GM19240 (cell line): ENCODE measurements at regions not wholly inside any gene's neighbourhood (a gene's known extent, or its start where the extent isn't known, plus 50 kb on each side); places are given as distances from the start of the nearest gene placed in this dataset.

Experiments
- DNase-seq: peaks from one replicate; pipeline ENCODE4 v3.0.0; 2011; ENCODE audit warnings: low spot score; ENCODE audit not compliant: insufficient read length

DNA sequence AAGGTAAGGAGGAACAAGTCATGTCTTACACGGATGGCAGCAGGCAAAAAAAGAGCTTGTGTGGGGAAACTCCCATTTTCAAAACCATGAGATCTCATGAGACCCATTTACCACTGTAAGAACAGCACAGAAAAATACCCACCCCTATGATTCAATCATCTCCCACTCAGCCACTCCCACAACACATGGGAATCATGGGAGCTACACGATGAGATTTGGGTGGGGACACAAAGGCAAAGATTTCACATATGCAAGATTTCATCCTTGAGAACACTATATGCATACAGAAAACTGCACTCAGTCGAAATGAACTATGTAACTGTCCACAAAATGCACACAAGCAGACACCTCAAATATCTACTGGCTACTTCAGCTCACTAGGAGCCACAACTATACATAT lies 480.6 kb upstream of the BTBD3 start:
- DNase-seq, result no peak

DNA sequence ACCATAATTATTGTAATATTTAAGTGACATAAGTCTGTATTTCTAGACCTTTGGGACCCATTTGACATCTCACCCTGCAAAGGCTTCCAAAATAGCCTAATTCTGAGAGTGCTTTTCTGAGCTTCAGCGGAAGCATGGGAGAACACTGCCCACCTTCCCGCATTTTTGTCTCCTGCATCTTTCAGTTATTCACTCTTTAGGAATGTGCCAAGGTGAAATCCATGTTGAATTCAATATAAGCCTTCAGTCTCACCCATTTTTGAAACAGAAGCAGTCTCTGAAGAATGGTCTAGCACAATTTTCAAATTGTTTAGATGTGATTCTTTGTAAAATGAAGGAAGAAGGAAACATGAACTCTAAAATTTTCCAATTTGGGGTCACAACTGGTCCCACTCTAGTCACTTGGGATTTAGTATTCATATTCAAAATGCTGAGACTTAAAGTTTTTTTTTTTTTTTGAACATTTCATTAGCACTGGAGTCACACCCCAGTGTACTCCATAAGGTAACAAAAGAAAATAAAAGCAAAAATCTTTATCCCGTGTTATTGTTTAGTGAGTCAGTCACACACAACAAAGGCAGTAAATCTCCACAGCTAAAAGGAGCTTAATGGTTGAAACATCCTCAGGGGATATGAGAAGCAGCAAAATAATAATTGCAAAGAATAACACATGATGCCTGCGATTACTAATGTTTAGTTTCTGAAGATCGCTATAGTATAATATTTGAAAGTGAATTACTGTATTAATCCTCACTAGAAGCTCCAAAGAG lies 479.9 kb upstream of the BTBD3 start:
- DNase-seq, result no peak

DNA sequence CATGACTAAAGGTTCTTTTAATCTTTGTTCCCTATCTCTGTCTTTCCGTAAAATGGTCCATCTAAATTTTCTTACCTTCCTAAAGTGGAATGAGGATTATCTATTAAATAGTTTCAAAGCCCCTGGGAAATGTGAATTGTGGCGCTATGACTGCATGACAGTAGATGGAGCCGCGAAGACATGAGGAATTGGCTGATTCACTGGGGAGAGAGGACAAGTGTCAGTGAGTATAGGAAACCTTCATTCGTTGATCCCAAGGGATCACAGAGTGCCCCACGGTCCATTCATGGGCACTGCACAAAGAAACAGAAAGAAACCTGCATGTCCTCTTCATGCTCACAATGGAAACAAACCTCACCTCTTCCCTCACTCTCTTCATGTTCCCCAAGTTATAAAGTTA lies 479.3 kb upstream of the BTBD3 start:
- DNase-seq, result no peak

DNA sequence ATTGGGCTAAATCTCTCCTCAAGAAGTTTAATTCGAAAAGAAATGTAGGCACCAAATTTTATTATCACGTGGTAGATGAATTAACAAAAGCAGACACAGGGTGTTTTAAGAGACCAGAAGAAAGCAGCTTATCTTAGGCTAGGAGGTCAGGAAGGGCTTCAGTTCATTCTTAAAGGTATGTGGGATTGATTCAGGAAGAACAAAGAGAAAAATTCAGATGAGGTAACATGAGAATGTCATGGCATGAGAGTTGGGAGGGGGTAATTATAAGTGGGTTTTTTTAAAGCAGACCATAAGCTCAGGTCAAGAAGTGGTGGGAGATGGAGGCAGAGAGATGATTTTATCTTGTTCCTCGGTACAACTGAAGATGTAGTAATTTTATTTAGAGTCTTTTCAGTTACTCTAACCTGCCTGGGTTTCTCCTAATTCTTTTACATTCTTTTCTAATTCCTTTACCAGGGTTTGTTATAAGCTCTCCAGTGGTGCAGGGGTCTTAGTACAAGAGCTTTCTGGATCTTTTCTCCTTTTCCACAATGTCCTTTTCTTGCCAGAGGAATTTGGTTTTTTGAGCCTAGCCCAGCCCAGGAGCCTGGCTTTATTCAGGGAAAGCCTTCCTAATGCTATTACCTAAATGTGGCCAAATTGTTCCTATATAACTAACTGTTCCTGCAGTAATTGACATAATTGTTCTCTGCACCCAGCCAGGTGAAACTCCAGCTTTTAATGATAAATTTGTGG lies 474.1 kb upstream of the BTBD3 start:
- no peak for DNase-seq

DNA sequence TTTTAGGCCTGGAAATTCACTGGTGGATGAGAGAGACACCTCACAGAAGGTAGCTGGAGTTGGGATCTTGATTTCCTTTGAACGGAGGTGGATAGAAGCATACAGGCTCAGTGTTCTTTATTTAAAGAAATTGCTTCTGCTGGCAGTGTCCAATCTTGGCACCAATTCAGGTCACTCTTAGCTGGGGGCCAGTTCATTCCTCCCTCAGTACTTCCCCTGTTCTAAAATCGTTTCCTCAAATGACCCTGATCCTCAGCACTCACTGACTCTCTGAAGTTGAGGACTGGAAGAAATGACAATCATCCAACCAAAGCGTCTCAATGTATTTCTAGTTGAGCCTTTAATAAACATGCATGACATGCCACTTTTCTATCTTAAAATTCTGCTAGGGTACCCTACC lies 472.5 kb upstream of the BTBD3 start:
- no peak for DNase-seq

DNA sequence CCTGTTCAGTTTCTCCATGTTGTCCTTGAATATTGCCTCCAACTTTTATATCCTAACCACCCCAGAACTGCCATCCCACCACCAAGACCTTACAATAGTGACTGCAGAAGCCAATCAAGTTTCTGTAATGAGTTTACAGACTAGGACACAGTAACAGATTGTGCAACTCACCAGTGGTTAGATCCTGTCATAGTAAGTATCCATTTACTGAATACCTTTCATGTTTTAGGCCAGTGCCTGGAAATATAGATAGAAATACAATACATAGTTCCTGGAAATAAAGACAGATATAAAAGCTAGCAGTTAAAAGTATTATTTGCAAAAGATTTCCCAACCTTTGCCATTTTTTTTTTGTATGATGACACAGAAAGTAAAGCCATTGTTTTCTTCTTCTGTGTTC lies 471.8 kb upstream of the BTBD3 start:
- no peak for DNase-seq

DNA sequence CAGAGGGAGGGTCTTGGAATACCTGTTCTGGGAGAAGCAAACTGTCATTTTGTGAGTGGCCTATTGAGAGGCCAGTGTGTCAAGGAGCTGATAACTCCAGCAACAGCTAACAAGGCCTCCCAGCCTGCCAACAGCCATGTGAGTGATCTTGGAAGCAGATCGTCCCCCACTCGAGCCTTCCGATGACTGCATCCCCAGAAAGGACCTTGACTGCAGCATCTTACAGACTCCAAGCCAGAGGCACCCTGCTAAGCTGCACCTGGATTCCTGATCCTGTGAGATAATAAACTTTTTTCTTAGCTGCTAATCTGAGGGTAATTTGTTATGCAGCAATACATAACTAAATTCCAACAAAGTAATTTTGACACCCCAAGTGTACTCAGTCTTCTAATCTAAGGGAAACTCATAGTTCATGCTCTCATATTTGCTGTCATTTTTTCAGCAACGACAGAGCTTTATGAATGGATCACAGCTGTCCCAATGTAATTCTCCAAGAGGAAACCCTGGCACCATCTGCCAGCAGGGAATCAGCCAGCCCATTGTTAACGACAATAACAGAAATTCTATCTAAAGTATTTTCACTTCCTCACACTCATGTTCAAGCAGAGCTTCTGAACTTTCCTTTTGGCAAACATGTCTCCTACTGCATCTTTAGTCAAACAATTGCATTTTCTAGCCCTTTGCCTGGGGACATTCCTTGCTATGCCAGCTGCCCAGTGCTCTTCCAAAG lies 470.2 kb upstream of the BTBD3 start:
- DNase-seq, result no peak

DNA sequence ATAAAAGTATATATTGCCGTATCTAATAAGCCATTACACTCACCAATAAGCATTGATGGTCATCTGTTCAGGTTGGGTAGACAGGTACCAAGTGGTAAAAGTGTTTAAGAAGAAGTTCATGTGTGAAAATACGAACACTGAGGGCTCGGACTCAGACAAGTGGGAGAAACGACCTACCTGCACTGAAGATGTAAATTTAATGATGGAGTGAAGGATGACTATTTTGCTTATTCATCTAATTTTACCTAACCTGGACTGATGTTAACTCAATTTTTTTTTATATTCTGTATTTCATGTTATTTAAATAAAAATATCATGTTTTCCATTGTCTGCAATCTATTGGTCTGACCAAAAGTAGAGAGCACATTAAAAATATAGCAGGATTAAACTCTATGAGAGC lies 469.1 kb upstream of the BTBD3 start:
- no peak for DNase-seq

DNA sequence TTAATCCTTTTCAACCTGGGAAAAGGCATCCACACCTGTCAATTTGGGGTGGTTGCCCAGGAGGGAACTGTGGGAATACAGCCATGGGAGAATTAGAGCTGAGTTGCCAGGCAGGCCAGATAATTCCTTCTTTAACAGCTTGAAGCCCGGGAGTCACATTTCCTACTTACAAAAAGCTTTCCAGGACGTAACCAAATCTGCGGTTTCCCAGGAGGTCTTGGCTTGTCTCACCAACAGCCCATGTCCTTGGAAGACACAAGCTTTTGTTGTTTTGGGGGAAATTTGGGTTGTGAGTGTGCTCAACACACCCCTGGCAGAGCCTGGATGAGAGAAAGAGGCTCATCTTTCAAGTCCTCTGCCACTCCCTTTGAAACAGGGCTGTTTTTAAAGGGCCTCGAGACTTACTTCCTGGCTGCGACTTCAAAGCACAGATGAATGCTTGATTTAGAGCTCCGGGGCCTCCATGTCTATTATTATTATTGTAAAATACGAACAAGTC lies 465.9 kb upstream of the BTBD3 start:
- DNase-seq, result no peak

DNA sequence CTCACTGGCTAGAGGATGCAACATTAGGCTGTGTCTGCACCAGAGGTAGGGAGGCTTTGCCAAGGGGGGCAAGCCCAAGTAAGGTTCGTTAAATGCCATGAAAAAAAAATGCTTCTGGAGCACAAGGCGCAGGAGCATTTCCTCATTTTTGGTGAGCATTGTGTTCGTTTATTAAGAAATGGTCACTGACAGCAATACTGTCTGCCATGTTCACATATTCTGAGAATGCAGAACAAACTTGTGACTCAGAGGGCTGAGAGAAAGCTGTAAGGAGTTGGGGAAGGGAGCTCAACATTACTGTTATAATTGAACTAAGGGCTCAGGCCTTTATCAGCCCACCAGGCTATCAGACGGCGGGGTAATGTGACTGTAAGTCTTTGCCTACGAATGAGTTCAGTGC lies 465.4 kb upstream of the BTBD3 start:
- no peak for DNase-seq

DNA sequence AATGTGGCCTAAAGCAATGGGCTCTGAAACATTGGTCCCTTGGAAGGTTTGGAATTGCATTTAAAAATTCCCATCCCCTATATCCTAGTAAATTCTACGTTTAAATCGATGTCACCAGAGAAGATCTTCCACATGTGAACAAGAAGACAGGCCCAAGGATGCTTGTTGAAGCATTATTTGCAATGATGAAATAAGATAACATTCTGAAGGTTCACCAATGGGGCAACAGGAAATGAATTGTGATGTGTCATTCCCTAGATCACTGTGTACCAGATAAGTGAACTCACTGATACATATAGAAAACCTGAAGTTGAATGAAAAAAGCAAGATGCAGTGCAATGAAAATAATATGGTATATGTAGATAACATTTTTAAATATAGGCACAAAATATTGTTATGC lies 464.3 kb upstream of the BTBD3 start:
- no peak for DNase-seq

DNA sequence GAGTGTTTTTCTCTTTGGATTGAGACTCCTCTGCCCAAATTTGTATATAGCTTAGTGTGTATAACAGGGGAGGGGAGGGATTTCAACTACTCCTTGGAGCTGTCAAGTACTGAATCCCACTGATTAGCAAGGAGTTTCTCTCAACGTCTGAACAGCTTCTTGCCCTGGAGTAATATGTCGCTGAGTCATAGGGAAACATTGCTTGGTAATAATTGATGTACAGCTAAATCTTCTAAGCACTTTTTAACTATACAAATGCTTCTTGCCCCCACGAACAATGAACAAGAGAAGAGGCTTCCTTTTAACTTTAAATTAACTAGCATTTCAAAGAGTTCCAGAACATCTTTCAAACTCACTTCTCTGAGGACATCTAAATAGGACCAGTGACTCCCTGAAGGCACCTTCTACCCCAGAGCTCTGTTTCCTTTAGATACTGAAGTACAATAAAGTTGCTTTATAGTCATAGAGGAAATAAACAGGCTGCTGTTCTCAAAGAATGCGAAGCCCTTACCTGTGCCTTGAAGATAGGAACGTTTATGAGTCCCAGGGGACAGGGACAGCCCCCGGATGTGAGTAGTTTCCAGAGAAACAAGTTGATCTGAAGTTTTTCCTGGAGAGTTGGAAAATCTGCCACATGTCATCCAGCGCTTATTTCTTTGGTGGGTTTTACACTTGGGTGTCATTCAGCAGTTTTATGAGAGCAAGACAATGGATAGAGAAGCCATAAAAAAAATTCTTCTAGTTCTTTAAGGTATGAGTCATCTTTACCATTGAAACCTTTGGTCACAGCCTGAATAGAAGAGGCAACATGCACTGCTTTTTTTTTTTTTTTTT lies 462.5 kb upstream of the BTBD3 start:
- DNase-seq, result no peak

DNA sequence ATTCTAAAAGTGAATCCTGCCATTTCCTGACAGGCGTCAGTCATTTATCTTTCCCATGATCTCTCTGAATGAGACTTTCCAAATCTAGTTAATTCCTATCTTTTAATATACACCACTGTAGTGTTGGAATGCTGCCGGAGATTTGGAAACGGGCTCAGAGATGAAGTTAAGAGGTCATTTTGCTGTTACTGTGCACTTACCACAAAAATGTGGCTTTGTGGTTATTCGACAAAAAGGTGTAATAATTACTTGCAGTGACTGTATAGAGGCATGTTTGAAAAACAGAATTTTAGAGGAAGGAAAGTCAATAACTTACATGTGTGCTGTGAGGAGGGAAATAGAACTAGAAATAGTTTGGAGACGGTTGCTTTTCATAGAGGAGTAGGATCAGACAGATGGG lies 460.2 kb upstream of the BTBD3 start:
- DNase-seq, result no peak

DNA sequence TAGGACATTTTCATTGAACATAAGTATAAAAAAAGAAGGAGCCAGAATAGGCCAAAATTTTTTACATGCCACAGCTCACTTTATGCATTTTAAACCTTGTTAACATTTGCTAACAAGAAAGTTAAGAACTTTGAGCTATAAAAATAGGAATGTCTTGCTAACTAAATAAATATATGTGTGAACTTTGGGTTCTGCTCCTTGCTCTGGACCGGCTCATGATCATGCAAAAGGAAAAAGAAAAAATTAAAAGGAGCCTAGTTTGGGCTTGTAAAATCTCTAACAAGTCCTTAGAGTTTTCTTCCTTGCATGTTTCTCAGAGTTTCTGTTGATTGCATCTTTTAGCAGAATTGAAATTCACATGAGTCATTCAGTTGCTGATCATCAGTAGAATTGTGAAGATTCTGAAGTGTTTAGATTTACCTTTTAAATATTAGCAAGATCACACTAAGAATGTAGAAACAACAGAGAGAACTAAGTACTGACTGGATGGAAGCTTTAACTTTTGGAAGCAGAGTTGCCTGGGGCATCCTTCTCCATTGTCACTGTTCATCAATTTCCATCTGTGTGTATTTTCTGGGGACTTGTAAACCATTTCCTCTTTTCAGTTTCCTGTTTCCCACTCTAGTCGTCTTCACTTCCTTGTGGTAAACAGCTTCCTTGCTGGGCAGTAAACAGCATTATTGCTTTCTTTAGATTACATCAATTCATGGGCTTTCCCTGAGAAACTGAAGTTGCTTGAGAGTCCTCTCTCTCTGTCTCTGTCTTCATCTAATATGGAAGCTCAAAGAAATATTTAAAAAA lies 458.4 kb upstream of the BTBD3 start:
- DNase-seq, result no peak

DNA sequence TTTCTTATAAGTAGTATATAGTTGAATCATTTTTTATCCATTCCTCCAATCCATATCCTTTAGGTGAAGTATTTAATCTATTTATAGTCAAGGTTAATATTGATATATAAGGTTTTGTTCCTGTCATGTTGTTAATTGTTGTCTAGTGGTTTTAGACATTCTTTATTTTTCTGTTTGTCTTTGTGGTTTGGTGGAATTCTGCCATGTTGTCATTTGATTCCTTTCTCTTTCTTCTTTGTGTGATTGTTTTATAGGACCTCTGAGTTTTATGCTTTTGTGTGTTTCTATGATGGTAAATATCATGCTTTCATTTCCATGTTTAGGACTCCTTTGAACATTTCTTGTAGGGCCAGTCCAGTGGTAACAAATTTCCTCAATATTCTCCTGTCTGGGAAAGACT lies 450.3 kb upstream of the BTBD3 start:
- DNase-seq, result no peak

DNA sequence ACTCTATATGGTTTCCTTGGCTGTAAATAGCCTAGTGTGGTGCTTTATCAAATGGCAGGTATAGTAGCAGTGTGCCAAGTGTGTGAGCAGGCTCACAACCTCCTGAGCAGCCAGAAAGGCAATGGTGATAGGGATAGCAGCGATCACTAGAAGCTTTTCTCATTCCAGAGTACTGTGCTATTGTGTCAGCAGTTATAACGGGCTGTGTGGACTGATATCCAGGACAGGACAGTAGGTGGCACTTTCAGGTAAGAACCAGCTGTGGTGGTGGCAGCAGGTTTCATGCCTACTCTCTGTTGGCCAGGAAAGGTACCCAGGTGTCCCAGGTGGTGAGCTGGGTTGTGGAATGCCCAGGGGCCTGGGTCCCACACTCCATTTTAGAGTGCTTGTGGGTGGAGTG lies 448.8 kb upstream of the BTBD3 start:
- no peak for DNase-seq

DNA sequence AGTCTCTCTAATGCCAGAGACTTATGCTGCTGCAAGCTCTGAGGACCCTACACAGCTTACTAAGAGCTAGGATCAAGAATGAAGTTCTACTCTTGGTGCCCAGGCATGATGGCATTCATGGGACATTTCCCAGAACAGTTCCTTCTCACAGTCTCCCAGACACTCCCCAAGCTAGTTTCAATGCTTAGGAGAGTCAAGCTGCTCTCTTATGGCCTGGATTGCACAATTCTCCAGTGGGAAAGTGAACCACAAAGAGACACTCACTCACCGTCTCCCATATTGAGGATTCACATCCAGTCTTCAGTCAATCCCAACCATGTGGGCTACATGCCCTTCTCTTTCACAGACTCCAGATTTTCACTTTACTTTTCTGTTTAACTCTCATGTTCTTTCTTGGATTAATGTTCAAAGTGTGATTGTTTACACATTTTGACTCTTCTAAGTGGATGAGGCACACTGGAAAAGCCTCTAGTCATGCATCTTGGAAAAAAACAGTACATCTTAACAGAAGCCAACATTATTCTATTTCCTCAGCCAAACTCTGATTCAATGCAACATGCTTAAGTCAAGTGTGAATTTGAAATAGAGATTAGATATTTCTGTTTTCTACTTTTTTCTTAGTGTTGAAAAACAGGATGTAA lies 447.8 kb upstream of the BTBD3 start:
- no peak for DNase-seq

DNA sequence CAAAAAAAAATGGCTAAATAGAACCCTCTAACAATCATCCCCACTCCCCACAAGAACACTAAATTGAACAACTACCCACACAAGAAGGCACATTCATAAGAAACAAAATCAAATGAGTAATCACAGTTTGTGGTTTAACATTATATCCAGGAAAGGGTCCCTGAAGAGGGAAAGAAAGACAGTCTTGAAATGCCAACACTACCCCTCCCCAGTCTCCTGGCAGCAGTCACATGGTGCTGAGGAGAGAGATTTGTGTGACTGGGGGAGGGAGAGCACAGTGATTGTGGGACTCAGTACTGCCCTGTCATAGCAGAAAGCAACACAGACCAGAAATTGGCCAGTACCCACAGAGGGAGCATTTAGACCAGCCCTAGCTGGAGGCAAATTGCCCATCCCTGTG lies 443.7 kb upstream of the BTBD3 start:
- DNase-seq, result no peak

DNA sequence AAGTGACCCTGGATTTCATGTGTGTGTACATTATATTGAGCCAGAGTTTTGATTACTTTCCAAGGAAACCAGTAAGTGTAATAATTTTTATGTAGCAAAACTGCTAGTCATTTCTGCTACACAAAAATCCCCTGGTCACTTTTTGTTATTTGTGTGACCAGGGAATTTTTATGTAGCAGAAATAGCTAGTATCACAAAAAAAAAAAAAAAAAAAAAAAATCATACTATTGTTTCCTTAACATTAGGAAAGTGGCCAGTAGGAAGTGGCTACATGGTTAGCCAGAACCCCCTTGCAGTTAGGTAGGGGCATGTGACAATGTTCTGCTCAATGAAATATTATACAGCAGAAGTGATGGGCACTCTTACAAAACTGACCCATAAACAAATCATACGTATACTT lies 434.0 kb upstream of the BTBD3 start:
- no peak for DNase-seq

DNA sequence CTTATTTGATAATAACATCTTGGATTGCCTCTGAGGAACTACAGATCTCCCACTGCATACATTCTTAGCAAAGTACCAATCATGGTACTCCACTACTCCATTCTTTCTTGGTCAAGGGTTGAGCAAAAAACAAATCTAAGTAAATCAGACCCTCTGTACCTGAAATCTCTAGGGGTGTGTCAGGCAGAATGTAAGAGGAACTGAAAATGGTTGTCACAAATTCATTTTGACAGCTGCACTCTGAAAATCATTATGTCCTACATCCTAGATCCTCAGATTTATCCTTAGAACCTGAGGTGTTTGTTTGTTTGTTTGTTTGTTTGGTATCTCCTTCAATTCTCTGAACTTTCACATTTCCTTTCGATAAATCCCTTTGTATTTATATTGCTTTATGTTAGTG lies 433.2 kb upstream of the BTBD3 start:
- DNase-seq, result no peak
